Cerebellar cortex (tissue), 1 donor: ENCODE measurements at regions not wholly inside any gene's neighbourhood (a gene's known extent, or its start where the extent isn't known, plus 50 kb on each side); places are given as distances from the start of the nearest gene placed in this dataset.

Experiments
- DNase-seq: peaks from one replicate; pipeline ENCODE4 v3.0.0-alpha.2; 2015; ENCODE audit warnings: low spot score

GRCh38 chr16:79754081-79754480, 153.5 kb upstream of the MAF start:
- no peak for DNase-seq

GRCh38 chr16:79753286-79753685, 152.7 kb upstream of the MAF start:
- no peak for DNase-seq

- no peak for DNase-seq
Observed at GRCh38 chr16:79752396-79752795, 151.9 kb upstream of the MAF start.

GRCh38 chr16:79751471-79752184, 151.1 kb upstream of the MAF start:
- no peak for DNase-seq

- DNase-seq: no peak
Observed at GRCh38 chr16:79750311-79750710, 149.8 kb upstream of the MAF start.

GRCh38 chr16:79748629-79749028, 148.1 kb upstream of the MAF start:
- no peak for DNase-seq

GRCh38 chr16:79747688-79748087, 147.2 kb upstream of the MAF start:
- DNase-seq: no peak

- DNase-seq: no peak
Observed at GRCh38 chr16:79740252-79740651, 139.7 kb upstream of the MAF start.

GRCh38 chr16:79735271-79735670, 134.7 kb upstream of the MAF start:
- no peak for DNase-seq

- no peak for DNase-seq
Observed at GRCh38 chr16:79734721-79735120, 134.2 kb upstream of the MAF start.

GRCh38 chr16:79728923-79729240, 128.3 kb upstream of the MAF start:
- no peak for DNase-seq

- no peak for DNase-seq
Observed at GRCh38 chr16:79728048-79728922, 127.7 kb upstream of the MAF start.

GRCh38 chr16:79726902-79727301, 126.4 kb upstream of the MAF start:
- no peak for DNase-seq

- DNase-seq: no peak
Observed at GRCh38 chr16:79725051-79725450, 124.5 kb upstream of the MAF start.

GRCh38 chr16:79723583-79724168, 123.1 kb upstream of the MAF start:
- DNase-seq: no peak

- DNase-seq: no peak
Observed at GRCh38 chr16:79721270-79721669, 120.7 kb upstream of the MAF start.

GRCh38 chr16:79717333-79718137, 117.0 kb upstream of the MAF start:
- no peak for DNase-seq

GRCh38 chr16:79716645-79717332, 116.3 kb upstream of the MAF start:
- no peak for DNase-seq

- no peak for DNase-seq
Observed at GRCh38 chr16:79715061-79715460, 114.5 kb upstream of the MAF start.

- DNase-seq: no peak
Observed at GRCh38 chr16:79714440-79714839, 113.9 kb upstream of the MAF start.

- DNase-seq: no peak
Observed at GRCh38 chr16:79713609-79714309, 113.2 kb upstream of the MAF start.
